GM13977 (cell line): ENCODE measurements at regions not wholly inside any gene's neighbourhood (a gene's known extent, or its start where the extent isn't known, plus 50 kb on each side); places are given as distances from the start of the nearest gene placed in this dataset.
"Not testable (repeated sequence)": the region's sequence is repeated elsewhere in the genome, so short reads cannot be mapped to it uniquely, and the experiment has no call there.

Experiments used
- DNase-seq: peaks from one replicate; pipeline ENCODE4 v3.0.0; 2012; ENCODE audit warnings: low spot score
- in situ Hi-C: fragments of 300-500 bp; cut with MboI; formaldehyde crosslinking; loops from one replicate; pipeline ENCODE4 v1.12.0; 2022; ENCODE audit warnings: low sequenced_read_pairs, low pct_unique_long_range_greater_than_20kb, mixed read lengths, inconsistent platforms; ENCODE audit not compliant: unreplicated experiment
- TF ChIP-seq, protein P1 (sequence below): IDR thresholded peaks from 2 replicates; pipeline ENCODE4 v1.5.1; 2012; ENCODE audit warnings: mild to moderate bottlenecking, control low read depth; ENCODE audit not compliant: insufficient read depth; ENCODE audit errors: extremely low read depth, missing control alignments

GRCh38 chr1:229148041-229148671 is 122.8 kb upstream of the RAB4A start:
- in situ Hi-C loops: no loop called here
- DNase-seq: no peak
- TF ChIP-seq, protein P1, sequence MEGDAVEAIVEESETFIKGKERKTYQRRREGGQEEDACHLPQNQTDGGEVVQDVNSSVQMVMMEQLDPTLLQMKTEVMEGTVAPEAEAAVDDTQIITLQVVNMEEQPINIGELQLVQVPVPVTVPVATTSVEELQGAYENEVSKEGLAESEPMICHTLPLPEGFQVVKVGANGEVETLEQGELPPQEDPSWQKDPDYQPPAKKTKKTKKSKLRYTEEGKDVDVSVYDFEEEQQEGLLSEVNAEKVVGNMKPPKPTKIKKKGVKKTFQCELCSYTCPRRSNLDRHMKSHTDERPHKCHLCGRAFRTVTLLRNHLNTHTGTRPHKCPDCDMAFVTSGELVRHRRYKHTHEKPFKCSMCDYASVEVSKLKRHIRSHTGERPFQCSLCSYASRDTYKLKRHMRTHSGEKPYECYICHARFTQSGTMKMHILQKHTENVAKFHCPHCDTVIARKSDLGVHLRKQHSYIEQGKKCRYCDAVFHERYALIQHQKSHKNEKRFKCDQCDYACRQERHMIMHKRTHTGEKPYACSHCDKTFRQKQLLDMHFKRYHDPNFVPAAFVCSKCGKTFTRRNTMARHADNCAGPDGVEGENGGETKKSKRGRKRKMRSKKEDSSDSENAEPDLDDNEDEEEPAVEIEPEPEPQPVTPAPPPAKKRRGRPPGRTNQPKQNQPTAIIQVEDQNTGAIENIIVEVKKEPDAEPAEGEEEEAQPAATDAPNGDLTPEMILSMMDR: no peak

DNA sequence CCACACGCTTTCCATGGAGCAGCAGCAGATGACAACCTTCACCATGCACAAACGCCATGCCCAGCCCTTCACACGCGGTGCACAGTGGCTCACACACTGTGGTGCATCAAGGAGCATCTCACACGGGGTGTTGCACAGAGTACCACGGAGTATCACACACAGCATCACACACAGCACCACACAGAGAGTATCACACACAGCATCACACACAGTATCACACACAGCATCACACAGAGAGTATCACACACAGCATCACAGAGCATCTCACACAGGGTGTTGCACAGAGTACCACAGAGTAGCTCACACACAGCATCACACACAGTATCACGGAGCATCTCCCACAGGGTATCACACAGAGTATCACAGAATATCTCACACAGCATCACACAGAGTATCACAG is 122.2 kb upstream of the RAB4A start:
- in situ Hi-C loops: no loop called here
- TF ChIP-seq, protein P1: no peak
- DNase-seq: no peak

DNA sequence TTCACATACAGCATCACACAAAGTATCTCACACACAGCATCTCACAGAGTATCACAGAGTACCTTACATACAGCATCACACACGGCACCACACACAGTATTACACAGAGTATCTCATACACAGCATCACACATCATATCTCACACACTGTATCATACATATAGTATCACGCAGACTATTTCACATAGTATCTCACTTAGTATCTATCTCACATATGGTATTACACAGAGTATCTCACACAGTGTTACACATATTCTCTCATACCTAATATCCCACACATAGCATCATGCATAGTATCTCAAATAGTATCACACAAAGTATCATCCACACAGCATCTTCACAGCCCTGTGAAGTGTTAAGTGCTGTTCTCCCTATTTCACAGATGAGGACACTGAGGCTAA is 121.5 kb upstream of the RAB4A start:
- in situ Hi-C loops: no loop called here
- TF ChIP-seq, protein P1: no peak
- DNase-seq: no peak

DNA sequence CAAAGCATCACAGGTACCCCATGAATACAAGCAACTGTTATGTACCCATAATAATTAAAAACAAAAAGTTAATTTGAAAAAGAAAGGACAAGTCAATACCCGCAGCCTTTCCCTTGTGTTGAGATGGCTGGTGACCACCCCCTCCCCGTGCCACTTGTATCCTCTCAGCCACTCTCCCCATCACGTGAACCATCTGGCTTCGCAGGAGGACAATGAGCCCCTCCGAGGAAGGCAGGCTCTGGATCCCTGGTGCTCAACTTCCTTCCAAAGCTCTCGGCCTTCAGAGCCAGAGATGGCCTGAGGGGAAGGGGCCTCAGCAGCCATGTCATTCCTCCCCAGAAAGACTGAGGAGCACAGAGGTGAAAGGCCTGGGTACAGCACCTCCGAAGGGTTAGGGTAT is 120.4 kb upstream of the RAB4A start:
- TF ChIP-seq, protein P1: no peak
- in situ Hi-C loops: no loop called here

DNA sequence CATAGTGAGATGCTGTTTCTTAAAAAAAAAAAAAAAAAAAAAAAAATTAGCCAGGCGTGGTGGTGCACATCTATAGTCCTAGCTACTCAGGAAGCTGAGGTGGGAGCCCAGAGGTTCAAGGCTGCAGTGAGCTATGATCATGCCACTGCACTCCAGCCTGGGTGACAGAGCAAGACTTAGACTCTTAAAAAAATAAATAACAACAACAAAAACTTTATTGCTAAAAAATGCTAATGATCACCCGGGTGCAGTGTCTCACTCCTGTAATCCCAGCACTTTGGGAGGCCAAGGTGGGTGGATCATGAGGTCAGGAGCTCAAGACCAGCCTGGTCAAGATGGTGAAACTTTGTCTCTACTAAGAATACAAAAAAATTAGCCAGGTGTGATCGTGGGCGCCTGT is 119.5 kb upstream of the RAB4A start:
- in situ Hi-C loops, DNase-seq: not testable (repeated sequence)

More for the DNA sequence above, 120.4 kb upstream of the RAB4A start:
- DNase-seq: no peak

- DNase-seq: no peak
- TF ChIP-seq, protein P1: no peak
- in situ Hi-C loops: no loop called here
Measured at GRCh38 chr1:229152311-229152710, 118.6 kb upstream of the RAB4A start.

DNA sequence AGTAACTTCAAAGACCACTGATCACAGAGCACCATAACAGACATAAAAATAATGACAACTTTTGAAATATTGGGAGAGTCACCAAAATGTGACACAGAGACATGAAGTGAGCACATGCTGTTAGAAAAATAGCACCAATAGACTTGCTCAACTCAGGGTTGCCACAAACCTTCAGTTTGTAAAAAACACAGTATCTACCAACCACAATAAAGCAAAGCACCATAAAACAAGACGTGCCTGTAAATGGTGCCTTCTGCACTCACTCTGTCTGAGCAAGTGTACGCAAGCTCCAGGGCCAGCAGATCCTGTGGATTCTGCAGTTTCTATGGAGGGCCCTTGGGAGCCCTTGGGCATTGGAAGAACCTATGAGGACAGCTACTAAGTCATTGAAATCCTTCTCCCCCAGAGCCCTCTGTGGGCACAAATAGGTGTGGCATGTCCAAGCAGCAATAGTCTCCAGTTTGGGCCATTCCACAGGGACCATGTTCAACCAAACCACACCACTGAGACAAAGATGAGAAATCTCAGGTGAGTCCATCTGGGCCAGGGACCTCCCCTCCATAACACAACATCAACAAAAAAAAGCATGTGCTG is 116.9 kb upstream of the RAB4A start:
- in situ Hi-C loops: no loop called here
- TF ChIP-seq, protein P1: no peak
- no peak for DNase-seq
